ENCODE measurements at regions not wholly inside any gene's neighbourhood (a gene's known extent, or its start where the extent isn't known, plus 50 kb on each side); places are given as distances from the start of the nearest gene placed in this dataset.

DNA sequence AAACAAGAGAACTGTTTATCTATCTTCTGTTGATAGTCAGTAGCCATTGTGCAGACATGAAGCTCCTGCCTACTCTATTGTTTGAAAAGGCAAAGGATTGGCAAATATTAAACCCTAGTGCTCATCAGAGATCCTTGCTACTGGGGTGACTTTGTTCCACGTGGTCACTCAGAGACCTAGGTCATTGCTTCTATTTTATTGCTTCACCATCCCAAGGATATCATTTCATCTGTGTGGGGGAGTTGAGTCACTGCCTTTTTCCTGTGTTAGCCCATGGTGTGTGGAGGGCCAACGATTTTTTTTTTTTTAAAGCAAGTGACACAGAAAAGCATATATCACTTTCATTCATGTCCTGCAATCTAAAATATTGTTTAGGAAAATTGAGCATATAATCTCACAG, 254.1 kb upstream of the RXFP2 start:
- TF ChIP-seq POLR2A (IDR thresholded peaks at IDR 0.05; ENCODE audit: low read depth, low read length), result no peak
- TF ChIP-seq TAF1 (IDR thresholded peaks at IDR 0.05; ENCODE audit: borderline replicate concordance, low read depth, low read length), result no peak
- no peak for TF ChIP-seq POLR2AphosphoS5 (IDR thresholded peaks at IDR 0.05; ENCODE audit: low read depth, low read length)
- FAIRE-seq, result no peak
- no peak for DNase-seq (ENCODE audit: insufficient read length)

DNA sequence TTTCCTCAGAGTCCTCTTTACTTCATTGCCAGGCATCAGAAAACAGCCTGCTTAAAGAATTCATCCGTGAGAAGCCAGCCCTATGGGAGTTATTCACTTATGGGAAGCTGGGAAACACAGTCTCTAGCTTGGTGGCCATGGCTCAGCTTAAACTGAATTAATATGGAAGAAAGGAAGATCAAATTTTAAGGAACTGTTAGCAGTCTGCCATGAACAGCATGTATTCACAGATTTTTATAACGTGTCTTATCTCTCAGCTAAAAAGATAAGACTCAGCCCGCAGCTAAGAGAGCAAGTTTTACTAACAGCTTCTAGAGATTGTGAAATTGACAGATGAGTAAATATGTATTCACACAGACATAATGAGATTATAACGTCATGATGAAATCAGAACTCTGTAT, 253.7 kb upstream of the RXFP2 start:
- DNase-seq (ENCODE audit: insufficient read length) (no peak), FAIRE-seq (no peak)
- no peak for TF ChIP-seq POLR2AphosphoS5 (IDR thresholded peaks at IDR 0.05; ENCODE audit: low read depth, low read length)
- TF ChIP-seq POLR2A (IDR thresholded peaks at IDR 0.05; ENCODE audit: low read depth, low read length), result no peak

DNA sequence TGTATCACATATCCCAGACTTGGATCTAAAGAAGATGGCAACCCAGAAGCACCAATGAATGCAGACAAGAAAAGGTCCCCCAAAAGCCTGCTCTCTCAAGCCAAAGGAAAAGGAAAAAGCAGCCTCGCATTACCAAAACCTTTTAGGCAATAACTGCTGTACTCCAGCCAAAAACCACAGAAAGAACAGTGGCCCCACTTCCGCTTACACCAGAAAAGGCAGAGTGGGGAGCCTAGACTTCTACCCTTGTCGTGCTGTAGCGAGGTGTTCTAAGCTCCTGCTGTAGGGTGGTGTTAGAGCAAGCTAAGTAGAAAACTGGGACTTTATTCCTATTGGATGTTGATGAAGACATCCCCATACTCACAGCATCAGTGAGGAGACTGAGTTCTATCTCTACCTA, 244.0 kb upstream of the RXFP2 start:
- DNase-seq (ENCODE audit: insufficient read length) (no peak), FAIRE-seq (no peak)
- TF ChIP-seq TAF1 (IDR thresholded peaks at IDR 0.05; ENCODE audit: borderline replicate concordance, low read depth, low read length) (no peak), POLR2A (IDR thresholded peaks at IDR 0.05; ENCODE audit: low read depth, low read length) (no peak), POLR2AphosphoS5 (IDR thresholded peaks at IDR 0.05; ENCODE audit: low read depth, low read length) (no peak)

DNA sequence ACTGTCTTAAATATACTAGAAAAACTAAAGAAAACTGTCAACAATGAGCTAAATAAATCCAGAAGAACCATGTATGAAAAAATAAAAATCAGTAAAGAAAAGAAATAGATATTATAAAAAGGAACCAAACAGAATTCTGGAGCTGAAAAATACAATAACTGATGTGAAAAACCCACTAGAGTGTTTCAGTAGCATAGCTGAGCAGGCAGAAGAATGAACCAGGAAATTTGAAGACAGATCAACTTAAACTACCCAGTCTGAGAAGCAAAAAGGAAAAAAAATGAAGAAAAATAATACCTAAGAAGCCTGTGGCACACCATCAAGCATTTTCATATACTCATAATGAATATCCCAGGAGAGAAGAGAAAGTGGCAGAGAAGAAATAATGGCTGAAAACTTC, 240.1 kb upstream of the RXFP2 start:
- FAIRE-seq (no peak), DNase-seq (ENCODE audit: insufficient read length) (no peak)
- TF ChIP-seq POLR2A (IDR thresholded peaks at IDR 0.05; ENCODE audit: low read depth, low read length), result no peak
- no peak for TF ChIP-seq POLR2AphosphoS5 (IDR thresholded peaks at IDR 0.05; ENCODE audit: low read depth, low read length)
- TF ChIP-seq TAF1 (IDR thresholded peaks at IDR 0.05; ENCODE audit: borderline replicate concordance, low read depth, low read length), result no peak

DNA sequence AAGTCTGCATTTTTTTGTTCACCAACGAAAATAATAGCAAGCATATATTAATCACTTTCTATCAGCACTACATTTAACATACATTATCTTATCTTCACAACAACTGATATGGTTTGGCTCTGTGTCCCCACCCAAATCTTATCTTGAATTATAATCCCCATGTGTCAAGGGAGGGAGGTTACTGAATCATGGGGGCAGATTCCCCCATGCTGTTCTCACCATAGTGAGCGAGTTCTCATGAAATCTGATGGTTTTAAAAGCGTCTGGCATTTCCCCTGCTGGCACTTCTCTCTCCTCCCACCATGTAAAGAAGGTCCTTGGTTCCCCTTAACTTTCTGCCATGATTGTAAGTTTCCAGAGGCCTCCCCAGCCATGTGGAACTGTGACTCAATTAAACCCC, 235.7 kb upstream of the RXFP2 start:
- no peak for FAIRE-seq
- no peak for DNase-seq (ENCODE audit: insufficient read length)
- TF ChIP-seq TAF1 (IDR thresholded peaks at IDR 0.05; ENCODE audit: borderline replicate concordance, low read depth, low read length), result no peak
- no peak for TF ChIP-seq POLR2A (IDR thresholded peaks at IDR 0.05; ENCODE audit: low read depth, low read length)
- TF ChIP-seq POLR2AphosphoS5 (IDR thresholded peaks at IDR 0.05; ENCODE audit: low read depth, low read length), result no peak

DNA sequence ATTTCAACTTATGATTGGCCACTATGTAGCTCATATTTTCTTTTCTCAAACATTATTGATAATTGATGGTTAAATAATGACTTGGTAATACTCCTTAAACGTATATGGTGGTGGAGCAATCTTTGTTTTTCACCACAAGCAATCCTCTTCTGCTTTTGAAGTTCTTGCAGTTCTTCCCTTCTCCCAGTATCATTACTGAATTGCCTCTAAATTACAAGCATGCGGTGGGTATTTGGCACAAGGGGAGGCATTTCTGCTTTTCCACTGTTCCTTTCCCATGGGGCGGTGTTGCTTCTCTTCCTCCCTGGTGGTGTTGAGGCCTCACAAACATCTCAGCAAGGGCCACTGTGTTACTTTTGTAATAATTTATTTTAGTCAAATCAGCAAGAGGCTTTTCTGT, 234.4 kb upstream of the RXFP2 start:
- no peak for DNase-seq (ENCODE audit: insufficient read length)
- TF ChIP-seq POLR2AphosphoS5 (IDR thresholded peaks at IDR 0.05; ENCODE audit: low read depth, low read length) (no peak), TAF1 (IDR thresholded peaks at IDR 0.05; ENCODE audit: borderline replicate concordance, low read depth, low read length) (no peak), POLR2A (IDR thresholded peaks at IDR 0.05; ENCODE audit: low read depth, low read length) (no peak)
- no peak for FAIRE-seq

DNA sequence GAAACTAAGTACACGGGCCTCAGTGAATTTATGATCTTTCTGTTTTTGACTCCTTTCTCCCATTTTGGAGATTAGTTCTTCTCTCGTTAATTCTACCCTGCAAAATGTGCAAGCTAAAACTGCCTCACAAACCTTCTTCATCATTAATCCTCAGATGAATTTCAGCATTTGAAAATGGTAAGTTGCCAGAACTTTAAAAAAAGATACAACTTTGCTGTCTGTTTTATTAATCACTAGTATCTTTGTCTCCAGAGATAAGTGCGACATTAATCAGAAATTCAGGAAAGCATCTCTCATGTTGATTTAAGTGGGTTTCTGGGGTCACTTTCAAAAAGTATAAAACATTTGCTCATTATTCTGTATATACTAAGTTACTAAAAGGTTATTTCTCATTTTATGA, 227.0 kb upstream of the RXFP2 start:
- TF ChIP-seq TAF1 (IDR thresholded peaks at IDR 0.05; ENCODE audit: borderline replicate concordance, low read depth, low read length) (no peak), POLR2A (IDR thresholded peaks at IDR 0.05; ENCODE audit: low read depth, low read length) (no peak)
- DNase-seq (ENCODE audit: insufficient read length) (no peak), FAIRE-seq (no peak)

DNA sequence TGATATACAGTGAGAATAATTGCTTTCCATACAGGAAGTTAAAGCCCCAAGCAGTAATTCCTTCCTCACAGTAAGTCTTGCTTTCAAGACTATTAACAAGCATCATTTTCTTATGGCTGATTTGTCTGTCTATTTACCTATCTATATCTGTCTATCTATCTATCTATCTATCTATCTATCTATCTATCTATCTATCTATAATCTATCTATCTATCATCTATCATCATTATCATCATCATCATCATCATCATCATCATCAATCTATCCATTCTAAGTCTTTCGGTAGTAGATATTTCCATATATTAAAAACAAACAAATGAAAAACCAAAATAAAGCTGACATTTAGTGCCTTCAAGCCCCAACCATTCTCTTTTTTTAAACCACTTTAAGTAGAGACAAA, 224.4 kb upstream of the RXFP2 start:
- DNase-seq (ENCODE audit: insufficient read length) (no peak), FAIRE-seq (no peak)
- TF ChIP-seq TAF1 (IDR thresholded peaks at IDR 0.05; ENCODE audit: borderline replicate concordance, low read depth, low read length), result no peak
- TF ChIP-seq POLR2AphosphoS5 (IDR thresholded peaks at IDR 0.05; ENCODE audit: low read depth, low read length), result no peak

DNA sequence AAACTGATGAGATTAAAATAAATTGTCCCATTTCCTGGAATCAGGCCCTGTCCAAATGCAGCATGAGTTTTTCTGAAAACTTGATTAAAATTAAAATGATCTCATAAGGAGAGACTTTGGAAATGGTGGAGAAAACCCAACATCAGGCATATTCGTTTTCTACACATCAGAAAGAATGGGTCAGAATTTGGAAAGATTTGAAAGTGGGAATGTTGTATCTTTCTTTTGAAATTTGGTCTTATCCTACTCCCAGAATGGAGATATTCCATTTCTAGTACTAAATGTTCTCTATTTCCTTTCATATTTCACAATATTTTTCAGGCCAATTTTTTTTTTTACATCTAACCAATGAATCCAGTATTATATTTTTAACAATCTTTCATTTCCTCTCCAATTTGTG, 223.9 kb upstream of the RXFP2 start:
- TF ChIP-seq TAF1 (IDR thresholded peaks at IDR 0.05; ENCODE audit: borderline replicate concordance, low read depth, low read length) (no peak), POLR2AphosphoS5 (IDR thresholded peaks at IDR 0.05; ENCODE audit: low read depth, low read length) (no peak), POLR2A (IDR thresholded peaks at IDR 0.05; ENCODE audit: low read depth, low read length) (no peak)
- FAIRE-seq (no peak), DNase-seq (ENCODE audit: insufficient read length) (no peak)

DNA sequence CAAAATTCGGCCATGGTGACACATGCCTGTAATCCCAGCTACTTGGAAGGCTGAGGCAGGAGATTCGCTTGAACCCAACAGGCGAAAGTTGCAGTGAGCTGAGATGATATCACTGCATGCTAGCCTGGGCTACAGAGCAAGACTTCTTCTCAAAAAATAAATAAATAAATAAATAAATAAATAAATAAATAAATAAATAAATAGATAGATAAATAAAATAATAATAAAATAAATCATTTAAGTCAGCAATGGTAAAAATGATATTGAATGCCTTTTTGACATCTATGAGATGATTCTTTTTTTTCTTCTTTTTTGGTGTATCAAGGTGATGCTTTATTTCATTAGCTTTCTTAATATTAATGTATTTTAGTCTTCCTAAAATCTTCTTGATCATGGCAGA, 221.7 kb upstream of the RXFP2 start:
- no peak for FAIRE-seq
- TF ChIP-seq POLR2A (IDR thresholded peaks at IDR 0.05; ENCODE audit: low read depth, low read length), result no peak
- no peak for TF ChIP-seq POLR2AphosphoS5 (IDR thresholded peaks at IDR 0.05; ENCODE audit: low read depth, low read length)
- TF ChIP-seq TAF1 (IDR thresholded peaks at IDR 0.05; ENCODE audit: borderline replicate concordance, low read depth, low read length), result no peak
- no peak for DNase-seq (ENCODE audit: insufficient read length)

DNA sequence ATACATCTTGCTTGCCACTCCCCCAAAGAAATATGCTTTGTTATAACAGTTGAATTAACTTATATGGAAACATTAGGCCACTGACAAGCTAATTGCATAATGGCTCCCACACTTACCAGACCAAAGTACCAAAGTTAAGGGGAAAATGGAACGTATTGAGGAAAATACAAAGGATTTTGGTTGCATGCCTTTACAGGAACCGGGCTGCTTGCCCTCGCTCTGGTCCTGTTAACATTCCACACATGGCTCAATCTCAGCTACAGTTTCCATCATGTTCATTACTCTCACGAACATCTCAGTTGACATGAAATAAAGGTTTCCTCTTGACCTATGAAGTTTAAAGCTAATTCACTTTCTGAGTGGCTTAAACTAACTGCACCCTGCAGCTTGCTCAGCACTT, 220.7 kb upstream of the RXFP2 start:
- TF ChIP-seq POLR2AphosphoS5 (IDR thresholded peaks at IDR 0.05; ENCODE audit: low read depth, low read length) (no peak), POLR2A (IDR thresholded peaks at IDR 0.05; ENCODE audit: low read depth, low read length) (no peak), TAF1 (IDR thresholded peaks at IDR 0.05; ENCODE audit: borderline replicate concordance, low read depth, low read length) (no peak)
- DNase-seq (ENCODE audit: insufficient read length), result no peak
- no peak for FAIRE-seq

DNA sequence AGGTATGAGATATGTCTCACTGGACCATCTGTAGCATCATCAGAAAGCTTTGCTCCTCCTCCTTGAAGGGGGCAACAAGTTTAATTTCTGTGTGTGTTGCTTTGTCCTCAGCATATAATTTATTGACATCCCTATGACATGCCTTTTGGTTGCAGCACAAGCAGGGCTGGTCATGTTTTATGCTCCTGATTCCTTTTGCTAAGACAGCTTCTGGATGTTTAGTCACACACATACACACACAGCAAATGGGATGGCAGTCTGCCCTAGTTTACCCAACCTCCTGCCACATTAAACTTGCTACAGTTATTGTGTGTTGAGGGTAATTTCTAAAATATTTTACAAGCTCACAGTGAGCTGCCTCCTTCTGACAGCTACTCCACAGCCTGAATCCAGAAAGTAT, 217.9 kb upstream of the RXFP2 start:
- TF ChIP-seq POLR2AphosphoS5 (IDR thresholded peaks at IDR 0.05; ENCODE audit: low read depth, low read length) (no peak), TAF1 (IDR thresholded peaks at IDR 0.05; ENCODE audit: borderline replicate concordance, low read depth, low read length) (no peak), POLR2A (IDR thresholded peaks at IDR 0.05; ENCODE audit: low read depth, low read length) (no peak)
- DNase-seq (ENCODE audit: insufficient read length) (no peak), FAIRE-seq (no peak)

DNA sequence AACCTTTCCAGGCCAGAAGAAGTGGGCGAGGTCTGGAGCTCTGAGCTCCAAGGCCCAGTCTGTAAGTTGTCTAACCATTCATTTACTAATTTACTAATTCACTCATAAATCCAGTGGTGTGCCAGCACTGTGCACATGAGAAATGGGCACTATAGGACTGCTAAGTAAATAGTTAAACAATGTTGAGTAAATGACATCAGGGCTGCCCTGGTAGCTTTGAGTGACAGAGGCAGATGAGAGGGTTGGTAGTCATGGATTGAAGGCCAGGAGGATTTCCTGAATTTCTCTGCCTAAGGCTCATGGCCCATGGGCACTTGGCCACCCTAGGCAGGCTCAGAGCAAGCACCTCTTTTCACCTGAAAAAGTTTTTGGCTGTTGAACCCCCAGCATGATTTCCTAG, 216.9 kb upstream of the RXFP2 start:
- DNase-seq (ENCODE audit: insufficient read length) (no peak), FAIRE-seq (no peak)
- no peak for TF ChIP-seq TAF1 (IDR thresholded peaks at IDR 0.05; ENCODE audit: borderline replicate concordance, low read depth, low read length)
- TF ChIP-seq POLR2AphosphoS5 (IDR thresholded peaks at IDR 0.05; ENCODE audit: low read depth, low read length), result no peak
- no peak for TF ChIP-seq POLR2A (IDR thresholded peaks at IDR 0.05; ENCODE audit: low read depth, low read length)

All from GM12892 (cell line).